Fibroblast of villous mesenchyme (primary cell): ENCODE measurements at regions not wholly inside any gene's neighbourhood (a gene's known extent, or its start where the extent isn't known, plus 50 kb on each side); places are given as distances from the start of the nearest gene placed in this dataset.

ENCODE experiments used
- DNase-seq: peaks from one replicate; pipeline ENCODE4 v3.0.0-alpha.2; 2010; ENCODE audit warnings: low read depth
- H3K4me3 ChIP-seq: 2 replicates; pipeline ENCODE4 v1.5.1; 2011; ENCODE audit warnings: low read depth, mild to moderate bottlenecking, low read length
- TF ChIP-seq, protein P1 (sequence below): IDR thresholded peaks from 2 replicates; pipeline ENCODE4 v1.5.1; 2012; ENCODE audit warnings: low read depth, mild to moderate bottlenecking, low read length; ENCODE audit not compliant: insufficient read depth

- no peak for DNase-seq
- no peak overlapping the region for H3K4me3 ChIP-seq
- TF ChIP-seq, protein P1, sequence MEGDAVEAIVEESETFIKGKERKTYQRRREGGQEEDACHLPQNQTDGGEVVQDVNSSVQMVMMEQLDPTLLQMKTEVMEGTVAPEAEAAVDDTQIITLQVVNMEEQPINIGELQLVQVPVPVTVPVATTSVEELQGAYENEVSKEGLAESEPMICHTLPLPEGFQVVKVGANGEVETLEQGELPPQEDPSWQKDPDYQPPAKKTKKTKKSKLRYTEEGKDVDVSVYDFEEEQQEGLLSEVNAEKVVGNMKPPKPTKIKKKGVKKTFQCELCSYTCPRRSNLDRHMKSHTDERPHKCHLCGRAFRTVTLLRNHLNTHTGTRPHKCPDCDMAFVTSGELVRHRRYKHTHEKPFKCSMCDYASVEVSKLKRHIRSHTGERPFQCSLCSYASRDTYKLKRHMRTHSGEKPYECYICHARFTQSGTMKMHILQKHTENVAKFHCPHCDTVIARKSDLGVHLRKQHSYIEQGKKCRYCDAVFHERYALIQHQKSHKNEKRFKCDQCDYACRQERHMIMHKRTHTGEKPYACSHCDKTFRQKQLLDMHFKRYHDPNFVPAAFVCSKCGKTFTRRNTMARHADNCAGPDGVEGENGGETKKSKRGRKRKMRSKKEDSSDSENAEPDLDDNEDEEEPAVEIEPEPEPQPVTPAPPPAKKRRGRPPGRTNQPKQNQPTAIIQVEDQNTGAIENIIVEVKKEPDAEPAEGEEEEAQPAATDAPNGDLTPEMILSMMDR, result no peak
These were observed 188.5 kb downstream of the KIF26A start for GRCh38 chr14:104326848-104327247.

- H3K4me3 ChIP-seq, result no peak overlapping the region
- TF ChIP-seq, protein P1, result no peak
- DNase-seq, result no peak
These were observed 190.2 kb downstream of the KIF26A start for GRCh38 chr14:104328607-104329006.

GRCh38 chr14:104329793-104330192 is 191.4 kb downstream of the KIF26A start:
- TF ChIP-seq, protein P1, result no peak
- no peak overlapping the region for H3K4me3 ChIP-seq
- no peak for DNase-seq

DNA sequence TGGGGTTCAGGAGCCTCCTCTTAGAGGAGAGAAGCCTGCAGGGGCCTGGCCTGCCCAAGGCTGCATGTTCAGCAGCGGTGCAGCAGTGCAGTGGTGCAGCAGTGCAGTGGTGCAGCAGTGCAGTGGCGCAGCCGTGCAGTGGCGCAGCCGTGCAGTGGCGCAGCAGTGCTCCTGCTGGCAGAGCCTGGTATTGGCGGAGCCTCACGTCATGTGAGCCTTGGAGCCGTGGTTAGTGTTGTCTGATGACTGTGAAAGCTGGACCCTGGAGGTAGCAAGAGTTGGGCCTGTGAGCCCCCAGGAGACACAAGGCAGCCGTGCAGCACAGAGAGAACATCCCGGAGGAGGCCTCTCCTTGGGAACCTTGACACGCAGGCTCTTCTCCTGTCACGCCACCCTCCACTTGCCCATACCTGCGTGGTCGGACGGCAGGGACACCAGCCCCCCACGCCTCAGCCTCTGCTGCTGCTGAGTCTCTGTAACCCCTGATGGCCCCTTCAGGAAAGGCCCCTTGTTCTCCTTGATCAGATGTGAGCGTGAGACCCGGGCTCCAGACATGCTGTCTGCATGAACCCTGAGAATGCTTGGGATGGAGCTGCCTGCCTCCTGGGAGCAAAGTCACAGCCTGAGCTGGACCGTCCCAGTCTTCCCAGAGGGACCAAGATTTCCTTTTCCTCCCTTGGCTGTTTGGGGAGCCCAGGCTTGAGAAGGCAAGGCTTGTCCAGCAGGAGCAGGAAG is 193.7 kb downstream of the KIF26A start:
- TF ChIP-seq, protein P1, result no peak
- DNase-seq, result no peak
- no peak overlapping the region for H3K4me3 ChIP-seq

- no peak for DNase-seq
- TF ChIP-seq, protein P1, result no peak
These were observed 194.4 kb downstream of the KIF26A start for GRCh38 chr14:104332634-104333270.

DNA sequence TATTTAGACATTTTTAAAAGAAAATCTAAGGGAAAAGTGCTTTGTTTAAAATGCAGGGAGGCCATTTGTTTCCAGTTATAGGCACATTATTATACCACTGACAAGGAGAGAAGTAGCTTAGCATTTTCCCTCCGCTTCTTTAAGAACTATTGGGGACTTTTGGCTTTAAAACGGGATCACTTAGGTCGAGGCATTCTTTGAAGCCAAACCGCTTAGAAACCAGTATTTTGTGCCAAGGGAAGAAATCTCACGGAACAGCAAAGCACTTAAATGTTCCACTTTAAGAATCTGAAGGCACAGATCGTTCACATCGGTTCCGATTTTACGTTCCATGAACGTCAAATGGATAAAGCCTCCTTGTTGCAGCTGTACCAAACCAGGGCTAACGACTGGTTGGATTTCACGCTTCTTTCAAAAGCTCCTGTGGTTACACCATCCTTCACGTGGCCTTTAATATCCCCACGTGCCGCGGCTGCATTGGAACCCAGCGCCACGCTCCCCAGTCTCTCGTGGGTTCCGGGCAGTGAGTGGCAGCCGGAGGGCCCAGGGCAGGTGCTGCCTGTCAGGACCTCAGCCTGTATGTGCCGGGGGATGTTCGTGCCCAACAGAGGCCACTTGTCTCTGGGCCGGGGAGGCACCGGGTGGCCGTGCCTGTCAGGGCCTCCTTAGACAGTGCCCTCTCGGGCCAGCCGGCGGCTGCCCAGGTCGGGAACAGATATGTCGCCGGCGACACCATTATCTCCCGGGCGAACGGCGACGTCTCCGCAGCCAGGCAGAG is 195.4 kb downstream of the KIF26A start:
- no peak for DNase-seq
- no peak overlapping the region for H3K4me3 ChIP-seq
- TF ChIP-seq, protein P1, result no peak

More at GRCh38 chr14:104332634-104333270, 194.4 kb downstream of the KIF26A start:
- H3K4me3 ChIP-seq, result no peak overlapping the region
